SW480 (cell line): ENCODE measurements at regions not wholly inside any gene's neighbourhood (a gene's known extent, or its start where the extent isn't known, plus 50 kb on each side); places are given as distances from the start of the nearest gene placed in this dataset.
"Not testable (repeated sequence)": the region's sequence is repeated elsewhere in the genome, so short reads cannot be mapped to it uniquely, and the experiment has no call there.

Source experiments
- DNase-seq: peaks from one replicate; pipeline ENCODE4 v3.0.0-alpha.2; 2016; ENCODE audit warnings: low spot score

DNA sequence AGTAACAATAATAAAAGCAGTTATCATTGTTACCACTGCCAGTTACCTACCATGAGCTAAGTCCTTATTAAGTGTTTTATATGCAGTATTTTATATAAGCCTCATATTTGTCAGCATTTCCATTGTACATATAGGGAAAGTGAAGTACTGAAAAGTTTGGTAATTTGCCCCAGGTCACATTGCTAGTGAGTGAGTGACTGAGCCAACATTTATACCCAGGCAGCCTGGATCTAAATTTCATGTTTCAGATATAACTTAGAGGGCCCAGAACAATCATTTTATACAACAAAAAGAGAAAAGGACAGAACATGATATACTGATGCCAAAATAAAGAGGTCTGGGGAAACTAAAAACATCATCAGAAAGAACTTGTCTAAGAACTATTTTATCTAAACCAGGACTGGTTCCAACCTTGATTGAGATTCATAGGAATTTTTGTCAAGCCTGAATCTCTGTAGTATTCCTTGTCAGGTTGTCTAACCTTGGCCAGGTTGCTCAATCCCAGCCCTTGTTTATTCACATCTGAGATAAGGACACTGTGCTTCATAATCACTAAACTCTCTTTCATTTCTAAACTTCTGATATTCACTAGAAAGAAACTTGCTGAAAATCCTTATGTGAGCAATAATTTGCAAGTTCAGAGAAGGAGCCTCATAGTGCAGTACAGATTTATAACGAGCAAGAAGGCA lies 308.2 kb downstream of the IPMK start:
- no peak for DNase-seq

DNA sequence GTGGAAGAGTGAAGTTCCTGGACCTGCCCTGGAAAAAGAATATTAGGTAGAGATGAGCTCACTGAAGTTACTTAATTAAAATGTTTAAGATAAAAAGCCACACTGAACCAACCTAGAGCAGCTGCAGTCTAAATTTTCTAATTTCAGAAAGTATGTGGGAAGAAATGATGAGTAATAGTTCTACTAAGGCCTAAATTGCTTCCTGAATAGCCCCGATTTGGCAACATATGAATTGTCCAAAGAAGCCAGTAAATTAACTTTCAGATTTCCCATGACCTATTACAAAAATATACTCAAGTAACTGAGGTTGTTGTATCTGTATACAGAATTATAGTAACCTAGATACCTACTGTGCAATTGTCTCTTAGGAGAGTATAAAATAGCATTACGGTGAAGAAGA lies 312.6 kb downstream of the IPMK start:
- no peak for DNase-seq

DNA sequence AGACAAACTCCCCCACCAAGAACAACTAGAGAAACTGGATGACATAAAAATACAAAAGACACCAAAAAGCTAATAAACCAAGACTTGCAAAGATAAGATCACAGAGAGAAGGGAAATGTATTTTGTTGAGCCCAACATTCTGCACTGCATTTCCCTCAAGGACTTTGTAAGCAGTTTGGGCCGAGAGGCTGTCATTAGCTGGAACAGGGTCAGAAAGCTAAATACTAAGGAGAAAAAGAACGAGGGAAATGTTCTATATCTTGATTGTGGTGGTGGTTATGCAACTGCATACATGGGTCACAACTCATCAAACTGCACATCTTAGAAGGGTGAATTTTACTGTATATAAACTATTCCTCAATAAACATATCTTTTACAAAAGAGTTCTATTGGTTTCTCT lies 315.0 kb downstream of the IPMK start:
- DNase-seq: no peak

DNA sequence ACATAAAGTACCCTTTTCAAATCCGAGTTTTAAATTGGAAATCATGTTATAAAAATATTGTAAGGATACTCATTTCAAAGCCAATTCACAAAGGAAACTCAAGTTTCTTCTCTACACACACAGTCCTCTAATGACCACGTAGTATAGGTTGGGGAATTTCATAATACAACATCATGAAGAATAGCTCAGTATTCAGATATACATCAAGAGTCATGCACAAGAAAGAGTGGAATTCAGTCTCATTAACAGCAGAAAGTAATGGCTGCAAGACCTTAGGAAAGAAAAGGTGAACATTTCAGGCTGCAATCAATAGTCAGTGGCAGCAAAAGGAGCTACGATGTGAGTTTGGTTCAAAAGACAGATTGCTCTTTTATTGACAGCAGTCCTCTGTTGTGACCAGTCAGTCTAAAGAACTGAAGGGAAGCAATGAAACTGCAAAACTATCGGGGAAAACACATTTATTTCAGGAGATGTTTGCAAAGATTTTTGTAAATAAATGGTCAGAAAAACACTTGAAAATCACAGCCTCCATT lies 317.2 kb downstream of the IPMK start:
- DNase-seq: no peak

DNA sequence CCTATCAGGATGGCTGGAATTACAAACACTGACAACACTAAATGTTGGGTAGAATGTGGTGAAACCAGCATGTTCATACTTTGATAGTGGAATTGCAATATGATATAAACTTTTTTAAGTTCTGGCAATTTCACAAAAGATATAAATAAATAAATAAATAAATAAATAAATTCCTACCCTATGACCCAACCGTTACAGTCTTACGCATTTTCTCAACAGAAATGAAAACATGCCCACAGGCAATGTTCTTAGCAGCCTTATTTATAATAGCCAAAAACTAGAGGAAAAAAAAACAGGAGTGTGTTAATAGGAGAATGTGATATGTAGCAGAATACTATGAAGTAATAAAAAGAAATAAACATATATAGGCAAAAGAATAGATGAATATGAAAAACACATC lies 318.9 kb downstream of the IPMK start:
- DNase-seq: no peak

DNA sequence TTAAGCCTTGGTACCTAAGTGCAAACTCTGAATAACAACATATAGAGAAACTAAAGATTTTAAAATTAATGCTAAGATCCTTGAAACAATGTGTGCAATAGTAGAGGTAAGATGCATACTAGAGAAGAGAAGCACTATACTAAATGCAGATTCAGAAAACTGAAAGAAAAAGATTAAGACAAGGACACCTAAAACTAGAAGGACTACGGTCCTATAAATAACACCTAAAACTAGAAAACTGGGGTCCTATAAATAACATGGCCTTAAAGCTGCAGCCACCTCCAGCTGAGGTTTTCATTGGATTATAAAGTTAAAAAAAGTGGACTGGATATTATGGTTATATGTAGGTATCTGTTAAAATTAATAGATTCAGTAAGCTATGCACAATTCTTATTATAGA lies 320.9 kb downstream of the IPMK start:
- no peak for DNase-seq

DNA sequence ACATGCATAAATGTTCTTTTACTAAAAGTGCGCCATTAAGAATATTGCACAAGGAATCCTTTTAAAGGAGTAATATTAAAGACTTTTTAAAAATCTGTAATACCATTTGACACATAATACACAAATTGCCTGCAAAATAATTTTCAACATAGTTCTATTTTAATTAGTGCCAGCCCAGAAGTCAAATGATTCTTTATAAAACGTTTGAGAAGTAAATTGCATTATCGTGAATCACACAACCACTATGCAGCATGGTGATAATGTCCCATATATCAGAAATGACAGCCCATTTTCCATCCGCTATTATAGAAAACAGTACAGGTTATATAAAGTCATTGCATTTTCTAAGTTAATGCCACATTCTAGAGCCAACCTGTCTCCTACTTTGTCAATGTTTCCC lies 324.0 kb downstream of the IPMK start:
- no peak for DNase-seq

DNA sequence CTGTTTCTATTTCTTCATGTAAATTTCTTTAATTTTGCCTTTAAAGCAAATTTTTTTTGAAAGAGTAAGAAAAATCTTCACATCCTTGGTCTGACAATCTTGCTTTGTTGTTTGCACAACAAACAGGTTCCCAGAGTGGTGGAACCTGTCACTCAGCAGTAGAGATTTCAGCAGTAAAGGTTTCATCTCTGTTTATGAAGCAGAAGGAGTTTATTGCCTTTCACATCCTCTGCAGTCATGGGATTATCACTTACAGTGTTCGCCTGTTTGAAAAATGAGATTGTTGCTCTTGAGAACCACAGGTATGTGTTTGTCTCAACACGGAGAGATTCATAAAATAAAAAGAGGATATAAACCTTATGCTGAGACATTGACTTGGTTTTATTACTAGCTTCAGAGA lies 342.6 kb downstream of the IPMK start:
- DNase-seq: no peak

DNA sequence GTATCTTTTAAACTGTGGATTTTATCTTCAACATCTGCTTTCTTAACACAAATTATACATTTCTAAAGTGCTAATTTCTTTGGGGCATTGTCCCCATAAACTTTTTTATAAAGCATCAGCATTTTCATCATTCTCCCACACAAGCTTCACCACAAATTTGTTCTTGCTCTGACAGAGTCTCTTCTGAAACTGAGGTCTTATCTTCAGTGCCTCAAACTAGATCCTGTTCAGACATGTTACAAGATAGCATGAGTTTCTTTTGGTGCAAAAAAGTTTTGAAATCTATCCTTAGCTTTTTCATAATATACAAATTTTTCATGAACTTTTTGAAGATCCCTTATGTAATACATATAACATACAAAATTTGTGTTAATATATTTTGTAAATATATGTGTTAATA lies 346.6 kb downstream of the IPMK start:
- DNase-seq: no peak

DNA sequence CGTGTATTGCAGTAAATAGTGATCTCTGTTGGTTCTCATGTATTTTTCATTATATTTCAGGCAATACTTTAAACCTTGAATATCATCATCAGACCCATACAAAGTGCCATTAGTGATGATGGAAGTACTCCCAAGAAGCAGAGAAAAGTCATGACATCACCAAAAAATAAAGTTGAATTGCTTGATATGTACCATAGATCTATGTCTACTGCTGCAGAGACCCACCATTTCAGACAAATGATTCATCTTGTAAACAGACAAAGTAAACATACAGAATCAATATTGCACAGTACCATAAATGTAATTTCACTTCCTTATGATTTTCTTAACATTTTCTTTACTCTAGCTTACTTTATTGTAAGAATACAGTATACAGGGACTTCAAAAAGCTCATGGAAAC lies 347.8 kb downstream of the IPMK start:
- no peak for DNase-seq

DNA sequence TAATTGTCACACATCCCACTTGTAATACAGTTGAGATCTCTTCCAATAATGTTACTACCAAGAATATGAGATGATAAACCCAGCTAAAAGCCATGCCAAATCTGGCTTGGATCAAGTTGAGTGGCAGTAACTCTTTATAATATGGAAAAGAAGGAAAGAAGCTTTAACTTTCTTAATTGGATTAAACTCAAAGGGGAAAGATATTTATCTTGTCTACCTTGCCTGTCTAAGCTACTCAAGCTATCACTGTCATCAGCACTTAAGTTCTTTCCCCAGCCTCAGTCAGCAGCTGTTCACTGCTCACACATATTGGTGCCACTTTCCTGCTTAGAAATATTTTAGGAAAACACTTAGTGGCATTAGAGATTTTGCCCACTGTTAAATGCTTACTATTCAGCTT lies 350.7 kb downstream of the IPMK start:
- DNase-seq: no peak

DNA sequence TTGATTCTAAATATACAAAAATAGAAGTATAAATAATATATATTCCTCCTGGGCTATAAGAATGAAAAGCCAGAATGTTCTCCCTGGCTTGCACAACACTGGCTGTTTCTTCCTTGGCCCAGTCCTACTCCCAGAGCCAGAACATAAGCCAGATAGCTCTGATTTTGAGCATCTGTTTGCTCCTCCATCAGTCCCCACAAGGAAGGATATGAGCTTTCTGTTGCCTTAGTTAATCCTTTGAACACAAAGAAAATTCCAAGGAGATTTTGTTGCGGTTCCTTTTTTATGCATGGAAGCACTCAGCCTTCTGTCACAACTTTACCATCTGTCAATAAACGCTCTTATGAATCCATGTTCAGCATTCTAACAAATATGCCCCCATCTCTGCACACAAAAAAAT lies 361.8 kb downstream of the IPMK start:
- no peak for DNase-seq

DNA sequence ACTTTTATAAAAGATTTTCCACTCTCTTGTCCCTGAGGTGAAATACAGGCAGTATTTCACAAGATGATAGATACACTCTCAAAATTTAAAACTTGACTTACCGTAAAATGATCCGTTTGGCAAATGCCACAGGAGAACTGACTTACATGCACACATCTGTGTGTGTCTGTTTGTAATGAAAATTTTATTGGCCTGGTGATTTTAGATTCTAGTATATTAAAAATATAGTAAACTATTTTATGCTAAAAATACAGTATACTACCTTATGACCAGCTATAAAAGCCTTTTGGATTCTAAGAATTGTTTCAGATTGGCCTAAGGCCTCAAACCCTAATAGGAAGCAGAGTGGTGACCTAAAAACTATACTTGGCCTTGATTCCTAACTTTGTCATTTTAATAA lies 362.7 kb downstream of the IPMK start:
- no peak for DNase-seq

DNA sequence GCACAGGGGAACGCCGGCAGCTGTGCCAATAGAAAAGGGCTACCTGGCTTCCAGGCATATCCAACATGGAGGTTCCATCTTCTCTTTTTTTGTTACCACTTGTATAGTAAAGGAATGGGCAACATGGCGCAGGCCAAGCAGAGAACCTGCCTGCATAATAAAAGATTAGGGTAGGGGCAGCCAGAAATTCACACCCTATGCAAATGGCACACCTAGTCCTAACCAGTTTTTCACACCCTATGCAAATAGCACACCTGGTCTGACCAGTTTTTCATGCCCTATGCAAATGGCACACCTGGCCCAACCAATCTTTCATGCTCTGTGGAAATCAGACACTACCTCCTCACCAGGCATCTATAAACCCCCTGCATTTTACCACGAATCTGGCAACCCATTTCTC lies 369.5 kb downstream of the IPMK start:
- no peak for DNase-seq

DNA sequence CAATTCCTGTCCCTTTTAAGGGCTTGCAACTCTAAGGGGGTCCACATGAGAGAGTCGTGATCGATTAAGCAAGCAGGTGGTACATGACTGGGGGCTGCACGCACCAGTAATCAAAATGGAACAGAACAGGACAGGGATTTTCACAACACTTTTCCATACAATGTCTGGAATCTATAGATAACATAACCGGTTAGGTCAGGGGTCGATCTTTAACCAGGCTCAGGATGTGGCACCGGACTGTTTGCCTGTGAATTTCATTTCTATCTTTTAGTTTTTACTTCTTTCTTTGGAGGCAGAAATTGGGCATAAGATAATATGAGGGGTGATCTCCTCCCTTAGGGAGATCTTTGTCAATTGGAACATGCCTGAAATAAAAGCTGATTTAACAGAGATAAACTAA lies 370.1 kb downstream of the IPMK start:
- no peak for DNase-seq

DNA sequence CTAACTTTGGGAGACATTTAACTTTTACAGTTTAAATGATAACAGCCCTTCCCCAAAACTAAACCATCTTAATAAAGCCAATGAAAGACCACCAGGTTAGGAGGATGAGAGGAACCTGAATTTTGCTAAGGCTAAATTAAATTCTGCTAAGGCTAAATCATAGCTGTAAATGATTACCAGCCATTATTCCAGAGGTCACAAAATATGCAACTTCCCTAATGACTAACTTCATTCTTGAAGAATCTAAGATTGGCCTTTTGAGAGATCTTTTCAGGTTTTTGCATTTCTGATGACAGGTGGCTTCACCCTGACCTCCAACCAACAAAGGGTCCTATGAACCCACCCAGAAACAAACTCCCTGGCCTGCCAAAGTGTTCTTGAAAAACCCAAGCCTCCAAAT lies 373.3 kb downstream of the IPMK start:
- DNase-seq: no peak

DNA sequence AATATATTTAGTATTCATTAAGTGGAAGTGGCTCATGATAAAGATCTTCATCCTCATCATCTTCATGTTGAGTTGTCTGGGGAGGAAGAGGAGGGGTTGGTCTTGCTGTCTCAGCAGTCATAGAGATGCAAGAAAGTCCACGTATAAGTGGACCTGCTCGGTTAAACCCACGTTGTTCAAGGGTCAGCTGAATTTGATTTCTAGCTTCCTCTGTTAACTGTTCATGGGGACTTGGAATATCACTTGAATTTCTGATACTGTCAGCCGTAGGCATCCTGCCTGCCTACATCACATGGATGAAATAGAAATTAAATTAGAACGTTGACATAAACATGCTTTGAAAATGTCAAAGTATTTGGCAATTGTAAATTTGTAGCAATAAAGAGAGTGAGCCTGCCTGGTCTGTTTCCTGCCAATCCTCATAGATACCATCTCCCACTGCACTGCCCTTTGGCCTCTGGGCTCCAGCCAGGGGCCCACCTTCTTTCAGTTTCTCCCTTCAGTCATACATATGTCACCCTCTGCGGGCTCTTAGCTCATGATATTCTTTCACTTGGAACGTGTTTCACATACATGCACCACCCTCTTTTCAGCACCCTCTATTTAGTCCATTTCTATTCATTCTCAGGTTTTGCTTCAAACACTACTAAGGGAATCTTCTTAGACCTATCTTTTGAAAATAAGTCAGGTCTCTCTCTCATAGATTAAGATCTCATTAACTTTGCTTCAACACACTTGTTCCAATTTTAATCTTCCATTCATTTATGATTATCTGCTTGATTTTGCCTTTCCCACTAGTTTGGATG lies 376.3 kb downstream of the IPMK start:
- no peak for DNase-seq

DNA sequence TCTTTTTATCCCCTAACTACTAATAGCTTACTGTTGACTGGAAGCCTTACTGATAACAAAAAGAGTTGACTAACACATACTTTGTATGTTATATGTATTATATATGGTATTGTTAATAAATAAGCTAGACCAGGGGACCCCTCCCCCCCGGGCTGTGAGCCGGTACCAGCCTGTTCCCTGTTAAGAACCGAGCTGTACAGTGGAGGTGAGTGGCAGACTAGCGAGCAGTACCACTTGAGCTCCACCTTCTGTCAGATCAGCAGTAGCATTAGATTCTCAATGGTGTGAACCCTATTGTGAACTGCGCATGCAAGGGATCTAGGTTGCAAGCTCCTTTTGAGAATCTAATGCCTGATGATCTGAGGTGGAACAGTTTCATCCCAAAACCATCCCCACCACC lies 377.0 kb downstream of the IPMK start:
- DNase-seq: no peak

DNA sequence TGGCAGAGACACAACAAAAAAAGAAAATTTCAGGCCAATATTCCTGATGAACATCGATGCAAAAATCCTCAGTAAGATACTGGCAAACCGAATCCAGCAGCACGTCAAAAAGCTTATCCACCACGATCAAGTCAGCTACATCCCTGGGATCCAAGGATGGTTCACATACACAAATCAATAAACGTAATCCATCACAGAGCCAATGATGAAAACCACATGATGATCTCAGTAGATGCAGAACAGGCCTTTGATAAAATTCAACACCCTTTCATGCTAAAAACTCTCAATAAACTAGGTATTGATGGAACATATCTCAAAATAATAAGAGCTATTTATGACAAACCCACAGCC lies 382.1 kb downstream of the IPMK start:
- not testable (repeated sequence) for DNase-seq

DNA sequence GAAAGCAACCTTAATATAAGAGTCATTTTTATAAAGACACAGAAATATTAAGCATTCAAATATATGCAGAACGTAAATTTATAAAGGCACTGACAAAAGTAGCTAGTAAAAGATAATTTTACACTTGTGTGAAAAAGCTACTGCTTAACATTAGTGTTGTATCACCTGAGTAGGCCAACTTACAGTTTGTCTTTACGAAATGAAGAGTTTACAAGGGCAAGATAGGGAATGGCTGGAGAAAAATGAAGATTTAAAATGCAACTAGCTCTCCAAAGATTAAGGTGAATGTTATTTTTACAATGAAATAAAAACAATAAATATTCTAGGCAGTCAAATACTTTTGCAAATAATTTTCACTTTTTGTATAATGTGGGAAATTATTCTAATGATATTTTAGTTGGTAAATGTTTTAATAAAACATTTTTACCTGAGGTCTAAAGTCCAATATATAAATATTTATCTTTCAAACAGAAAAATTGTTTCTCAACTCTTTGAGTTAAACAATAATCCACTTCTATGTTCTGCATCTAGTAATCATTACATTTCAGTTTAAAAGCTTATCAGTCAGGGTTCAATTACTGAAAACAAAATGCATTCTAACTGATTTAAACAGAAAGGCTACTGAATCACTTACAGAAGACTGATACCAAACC lies 382.6 kb downstream of the IPMK start:
- no peak for DNase-seq

DNA sequence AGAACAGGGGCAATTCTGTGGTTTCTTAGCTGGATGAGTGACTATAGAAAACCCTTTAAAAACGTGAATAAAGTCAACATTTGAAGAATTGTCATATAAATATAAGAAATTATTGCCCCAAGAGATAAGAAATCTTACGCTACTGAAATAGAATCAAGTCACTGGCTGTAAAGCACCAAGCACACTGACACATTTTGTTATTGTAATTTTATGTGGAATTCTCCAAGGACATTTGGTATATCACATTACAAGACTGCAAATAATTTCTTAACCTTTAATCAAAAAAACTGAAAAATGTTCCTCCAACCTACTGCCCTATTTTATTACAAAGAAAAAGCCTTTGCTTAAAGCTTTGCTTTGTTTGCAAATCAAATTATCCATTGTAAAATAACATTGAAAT lies 383.3 kb downstream of the IPMK start:
- DNase-seq: no peak

DNA sequence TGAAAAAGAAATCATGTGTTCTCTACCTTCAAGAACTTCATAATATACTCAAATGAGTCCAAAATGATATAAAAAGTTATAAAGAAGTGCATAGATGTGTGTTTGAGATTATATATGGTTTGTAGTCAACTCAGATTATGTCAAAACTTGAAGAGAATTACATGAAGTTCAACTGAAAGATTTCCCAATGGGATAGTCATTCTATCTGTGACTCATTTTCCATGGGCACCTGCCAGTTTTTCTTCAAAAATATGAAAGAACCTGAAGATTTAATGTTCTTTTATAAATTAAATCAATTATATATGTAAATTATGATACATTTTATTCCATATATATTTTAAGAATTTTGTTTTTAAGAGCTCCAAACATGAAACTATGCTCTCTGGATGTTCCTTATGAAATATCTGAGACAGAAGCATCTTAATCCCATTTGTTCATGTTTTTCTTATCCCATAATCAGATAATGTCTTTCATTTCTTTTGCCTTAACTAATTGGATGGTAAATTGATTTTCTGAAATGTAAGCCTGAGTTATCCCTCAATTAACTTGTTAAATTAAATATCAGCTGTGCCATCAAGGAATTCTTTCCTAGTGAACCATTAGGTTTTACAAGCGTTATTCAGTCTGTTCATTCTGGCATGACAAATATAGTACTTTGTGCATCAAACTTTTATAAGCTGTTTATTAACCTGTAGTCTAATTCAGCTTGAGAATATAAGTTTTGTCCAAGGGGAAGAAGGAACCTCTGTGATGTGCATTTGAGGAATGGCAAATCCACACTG lies 387.1 kb downstream of the IPMK start:
- no peak for DNase-seq
